ENCODE measurements at regions not wholly inside any gene's neighbourhood (a gene's known extent, or its start where the extent isn't known, plus 50 kb on each side); places are given as distances from the start of the nearest gene placed in this dataset.
A peak's percentile ranks its signal among the peaks of the same experiment; 100 is the strongest.

GRCh38 chr15:38698254-38698653, 133.6 kb upstream of the RASGRP1 start:
- no peak for TF ChIP-seq TCF7L2 (IDR thresholded peaks at IDR 0.05; ENCODE audit: low read depth, low read length)
- TF ChIP-seq CTCF (IDR thresholded peaks at IDR 0.05), result no peak
- TF ChIP-seq POLR2AphosphoS5 (IDR thresholded peaks at IDR 0.05; ENCODE audit: low read depth, low read length), result no peak
- TF ChIP-seq SIN3A (IDR thresholded peaks at IDR 0.05; ENCODE audit: borderline replicate concordance, insufficient read depth, low read depth, low read length), result no peak
- no peak for TF ChIP-seq REST (IDR thresholded peaks at IDR 0.05; ENCODE audit: insufficient read depth in 1 of 2, low read depth in 2 of 2, low read length in 1 of 2)
- in situ Hi-C loops (cut with HindIII; ENCODE audit: low pct_unique_long_range_greater_than_20kb, low sequenced_read_pairs), result loop anchor here (25.0 kb wide), 1 partner anchor 236 kb away; the partner anchor contains the start of gene FAM98B

GRCh38 chr15:38699633-38700230, 135.1 kb upstream of the RASGRP1 start:
- POLR2A ChIA-PET, result no interaction called here
- no peaks in the 10 kb centered on the region for H3K27me3 ChIP-seq (ENCODE audit: control insufficient read depth, insufficient read depth, low read length)
- no peak overlapping the region for H3K27ac ChIP-seq (ENCODE audit: low read length)
- DNase-seq (ENCODE audit: low read depth, low spot score) (no peak), ATAC-seq (peak; percentile 87)
- no peaks in the 10 kb centered on the region for H3K9me3 ChIP-seq (ENCODE audit: control insufficient read depth, insufficient read depth, low read depth, low read length)
- intact Hi-C loops (cut with micrococcal nuclease; ENCODE audit: unreplicated experiment), result loop anchor here (10.0 kb wide), 1 partner anchor 115 kb away; no protein-coding TSS in a partner anchor
- TF ChIP-seq TCF7L2 (IDR thresholded peaks at IDR 0.05; ENCODE audit: low read depth, low read length) (no peak), POLR2AphosphoS5 (IDR thresholded peaks at IDR 0.05; ENCODE audit: low read depth, low read length) (no peak), CTCF (IDR thresholded peaks at IDR 0.05) (peak; percentile 92), REST (IDR thresholded peaks at IDR 0.05; ENCODE audit: insufficient read depth in 1 of 2, low read depth in 2 of 2, low read length in 1 of 2) (no peak), SIN3A (IDR thresholded peaks at IDR 0.05; ENCODE audit: borderline replicate concordance, insufficient read depth, low read depth, low read length) (no peak)
- BruUV-seq (replicated peaks), result no TSS peak
- no peaks in the 10 kb centered on the region; the same call in none of the 2 replicates for H3K4me1 ChIP-seq (ENCODE audit: control insufficient read depth, insufficient read depth, low read length)
- H3K4me3 ChIP-seq (ENCODE audit: low read depth in 2 of 2, low read length in 2 of 2), result no peak overlapping the region
- in situ Hi-C loops (cut with HindIII; ENCODE audit: low pct_unique_long_range_greater_than_20kb, low sequenced_read_pairs), result loop anchor here (25.0 kb wide), 1 partner anchor 237 kb away; the partner anchor contains the start of gene FAM98B
- no peaks in the 10 kb centered on the region for H3K36me3 ChIP-seq (ENCODE audit: control insufficient read depth, insufficient read depth, low read length)
- CTCF ChIA-PET, result interaction anchor here (0.6 to 2.3 kb wide), 8 partner anchors 12 to 882 kb away, joined by 3 to 18 read pairs (median 4); no protein-coding TSS in a partner anchor

More at GRCh38 chr15:38698254-38698653, 133.6 kb upstream of the RASGRP1 start:
- H3K36me3 ChIP-seq (ENCODE audit: control insufficient read depth, insufficient read depth, low read length), result no peaks in the 10 kb centered on the region
- intact Hi-C loops (cut with micrococcal nuclease; ENCODE audit: unreplicated experiment), result no loop called here
- ChIA-PET POLR2A (no interaction called here), CTCF (interaction anchor here (0.6 to 2.3 kb wide), 4 partner anchors 17 to 1581 kb away, joined by 3 to 18 read pairs (median 3); no protein-coding TSS in a partner anchor)
- H3K4me3 ChIP-seq (ENCODE audit: low read depth in 2 of 2, low read length in 2 of 2), result no peak overlapping the region
- no peaks in the 10 kb centered on the region; the same call in none of the 2 replicates for H3K4me1 ChIP-seq (ENCODE audit: control insufficient read depth, insufficient read depth, low read length)
- no peak for DNase-seq (ENCODE audit: low read depth, low spot score)
- no TSS peak for BruUV-seq (replicated peaks)
- H3K27ac ChIP-seq (ENCODE audit: low read length), result no peak overlapping the region
- no peaks in the 10 kb centered on the region for H3K27me3 ChIP-seq (ENCODE audit: control insufficient read depth, insufficient read depth, low read length)
- H3K9me3 ChIP-seq (ENCODE audit: control insufficient read depth, insufficient read depth, low read depth, low read length), result no peaks in the 10 kb centered on the region
- ATAC-seq, result no peak

Data from Panc1 (cell line).